ENCODE measurements at regions not wholly inside any gene's neighbourhood (a gene's known extent, or its start where the extent isn't known, plus 50 kb on each side); places are given as distances from the start of the nearest gene placed in this dataset.
"Not testable (repeated sequence)": the region's sequence is repeated elsewhere in the genome, so short reads cannot be mapped to it uniquely, and the experiment has no call there.

DNA sequence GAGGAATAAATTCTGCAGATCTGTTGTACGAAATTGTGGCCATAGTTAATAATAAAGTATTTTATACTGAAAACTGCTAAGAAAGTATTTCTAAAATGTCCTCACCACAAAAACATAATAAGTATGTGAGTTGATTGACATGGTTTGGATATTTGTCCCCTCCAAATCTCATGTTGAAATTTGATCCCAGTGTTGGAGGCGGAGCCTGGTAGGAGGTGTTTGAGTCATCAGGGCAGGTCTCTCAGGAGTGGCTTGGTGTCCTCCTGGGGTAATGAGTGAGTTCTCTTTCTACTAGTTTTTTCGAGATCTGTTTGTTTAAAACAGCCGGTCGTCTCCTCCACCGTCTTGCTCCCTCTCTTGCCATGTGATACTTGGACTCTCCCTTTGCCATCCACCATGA is 424.1 kb upstream of the KCNMB2 start:
- Mint-ChIP-seq H3K4me3 (no peak overlapping the region), H3K27me3 (ENCODE audit: low read depth) (no peaks in the 10 kb centered on the region), H3K36me3 (no peaks in the 10 kb centered on the region), H3K27ac (peak overlapping the region; percentile 67; the same call in 1 of the 2 replicates), H3K9me3 (peaks cover 4% of the 10 kb centered on the region; the same call in 1 of the 2 replicates), H3K4me1 (peaks cover 6% of the 10 kb centered on the region; the same call in 1 of the 2 replicates)
- ChIA-PET POLR2A (interaction anchor here (0.6 kb wide), 1 partner anchor 17 kb away, joined by 4 read pairs; no protein-coding TSS in a partner anchor), CTCF (no interaction called here)
- TF ChIP-seq NR1H2 (CRISPR knock-in tag; IDR thresholded peaks at IDR 0.05) (no peak), ZNF219 (CRISPR knock-in tag; IDR thresholded peaks at IDR 0.05; ENCODE audit: borderline replicate concordance) (no peak), GRHL2 (CRISPR knock-in tag; IDR thresholded peaks at IDR 0.05; ENCODE audit: insufficient replicate concordance, severe bottlenecking) (no peak), JUN (CRISPR knock-in tag; IDR thresholded peaks at IDR 0.05) (no peak), TCF7 (CRISPR knock-in tag; IDR thresholded peaks at IDR 0.05; ENCODE audit: low read depth) (no peak), SP1 (CRISPR knock-in tag; conservative IDR thresholded peaks at IDR 0.05) (no peak), ZNF396 (CRISPR knock-in tag; IDR thresholded peaks at IDR 0.05; ENCODE audit: borderline replicate concordance) (no peak), NFATC4 (CRISPR knock-in tag; IDR thresholded peaks at IDR 0.05) (no peak), ZNF263 (CRISPR knock-in tag; IDR thresholded peaks at IDR 0.05; ENCODE audit: low read depth) (no peak)
- TF ChIP-seq, protein P1, sequence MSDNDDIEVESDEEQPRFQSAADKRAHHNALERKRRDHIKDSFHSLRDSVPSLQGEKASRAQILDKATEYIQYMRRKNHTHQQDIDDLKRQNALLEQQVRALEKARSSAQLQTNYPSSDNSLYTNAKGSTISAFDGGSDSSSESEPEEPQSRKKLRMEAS (CRISPR knock-in tag; IDR thresholded peaks at IDR 0.05), result no peak
- TF ChIP-seq, protein P2, sequence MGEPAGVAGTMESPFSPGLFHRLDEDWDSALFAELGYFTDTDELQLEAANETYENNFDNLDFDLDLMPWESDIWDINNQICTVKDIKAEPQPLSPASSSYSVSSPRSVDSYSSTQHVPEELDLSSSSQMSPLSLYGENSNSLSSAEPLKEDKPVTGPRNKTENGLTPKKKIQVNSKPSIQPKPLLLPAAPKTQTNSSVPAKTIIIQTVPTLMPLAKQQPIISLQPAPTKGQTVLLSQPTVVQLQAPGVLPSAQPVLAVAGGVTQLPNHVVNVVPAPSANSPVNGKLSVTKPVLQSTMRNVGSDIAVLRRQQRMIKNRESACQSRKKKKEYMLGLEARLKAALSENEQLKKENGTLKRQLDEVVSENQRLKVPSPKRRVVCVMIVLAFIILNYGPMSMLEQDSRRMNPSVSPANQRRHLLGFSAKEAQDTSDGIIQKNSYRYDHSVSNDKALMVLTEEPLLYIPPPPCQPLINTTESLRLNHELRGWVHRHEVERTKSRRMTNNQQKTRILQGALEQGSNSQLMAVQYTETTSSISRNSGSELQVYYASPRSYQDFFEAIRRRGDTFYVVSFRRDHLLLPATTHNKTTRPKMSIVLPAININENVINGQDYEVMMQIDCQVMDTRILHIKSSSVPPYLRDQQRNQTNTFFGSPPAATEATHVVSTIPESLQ (CRISPR knock-in tag; IDR thresholded peaks at IDR 0.05), result no peak
- TF ChIP-seq, protein P3, sequence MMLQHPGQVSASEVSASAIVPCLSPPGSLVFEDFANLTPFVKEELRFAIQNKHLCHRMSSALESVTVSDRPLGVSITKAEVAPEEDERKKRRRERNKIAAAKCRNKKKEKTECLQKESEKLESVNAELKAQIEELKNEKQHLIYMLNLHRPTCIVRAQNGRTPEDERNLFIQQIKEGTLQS (CRISPR knock-in tag; conservative IDR thresholded peaks at IDR 0.05), result no peak
- DNase-seq (ENCODE audit: low spot score) (peak; percentile 16), ATAC-seq (peak; percentile 76)

DNA sequence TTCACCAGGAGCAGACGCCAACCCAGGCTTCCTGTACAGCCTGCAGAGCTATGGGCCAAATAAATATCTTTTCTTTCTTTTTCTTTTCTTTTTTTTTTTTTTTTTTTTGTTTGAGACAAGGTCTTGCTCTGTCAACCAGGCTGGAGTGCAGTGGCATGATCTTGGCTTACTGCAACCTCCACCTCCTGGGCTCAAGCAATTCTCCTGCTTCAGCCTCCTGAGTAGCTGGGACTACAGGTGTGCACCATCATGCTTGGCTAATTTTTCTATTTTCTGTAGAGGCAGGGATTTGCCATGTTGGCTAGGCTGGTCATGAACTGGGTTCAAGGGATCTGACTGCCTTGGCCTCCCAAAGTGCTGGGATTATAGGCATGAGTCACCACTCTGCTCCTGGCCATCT is 423.7 kb upstream of the KCNMB2 start:
- H3K4me1 Mint-ChIP-seq, CTCF ChIA-PET: not testable (repeated sequence)

DNA sequence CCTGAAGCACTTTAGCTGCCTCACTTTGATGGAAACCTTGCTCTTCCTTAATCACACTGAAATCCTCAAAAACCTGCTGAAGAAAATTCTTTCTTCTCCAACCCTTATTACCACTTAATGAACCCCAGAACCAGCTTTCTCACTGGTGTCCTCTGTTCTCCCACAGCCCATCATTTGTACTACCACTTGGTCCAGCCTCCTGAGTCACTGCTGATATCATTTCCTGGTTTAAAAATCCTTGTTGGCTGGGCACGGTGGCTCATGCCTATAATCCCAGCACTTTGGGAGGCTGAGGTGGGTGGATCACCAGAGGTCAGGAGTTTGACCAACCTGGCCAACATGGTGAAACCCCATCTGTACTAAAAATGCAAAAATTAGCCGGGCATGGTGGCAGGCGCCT is 418.6 kb upstream of the KCNMB2 start:
- no peak for DNase-seq (ENCODE audit: low spot score)
- H3K4me1 Mint-ChIP-seq, result peaks cover 3% of the 10 kb centered on the region; the same call in 1 of the 2 replicates
- H3K4me3 Mint-ChIP-seq, result no peak overlapping the region
- POLR2A ChIA-PET, result no interaction called here
- no peak for ATAC-seq
- H3K27ac Mint-ChIP-seq, result no peak overlapping the region
- no peaks in the 10 kb centered on the region; the same call in 1 of the 2 replicates for H3K27me3 Mint-ChIP-seq (ENCODE audit: low read depth)
- CTCF ChIA-PET, result no interaction called here
- H3K36me3 Mint-ChIP-seq, result peaks cover 10% of the 10 kb centered on the region
- peaks cover 24% of the 10 kb centered on the region for H3K9me3 Mint-ChIP-seq
- no peak for TF ChIP-seq KAT7 (CRISPR knock-in tag; IDR thresholded peaks at IDR 0.05; ENCODE audit: borderline replicate concordance)
- TF ChIP-seq PRRX2 (CRISPR knock-in tag; IDR thresholded peaks at IDR 0.05), result no peak
- TF ChIP-seq, protein P4, sequence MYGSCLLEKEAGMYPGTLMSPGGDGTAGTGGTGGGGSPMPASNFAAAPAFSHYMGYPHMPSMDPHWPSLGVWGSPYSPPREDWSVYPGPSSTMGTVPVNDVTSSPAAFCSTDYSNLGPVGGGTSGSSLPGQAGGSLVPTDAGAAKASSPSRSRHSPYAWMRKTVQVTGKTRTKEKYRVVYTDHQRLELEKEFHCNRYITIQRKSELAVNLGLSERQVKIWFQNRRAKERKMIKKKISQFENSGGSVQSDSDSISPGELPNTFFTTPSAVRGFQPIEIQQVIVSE (CRISPR knock-in tag; IDR thresholded peaks at IDR 0.05; ENCODE audit: borderline replicate concordance), result no peak
- TF ChIP-seq FOXJ3 (CRISPR knock-in tag; IDR thresholded peaks at IDR 0.05; ENCODE audit: borderline replicate concordance), result no peak
- no peak for TF ChIP-seq CBFB (CRISPR knock-in tag; IDR thresholded peaks at IDR 0.05; ENCODE audit: low read depth)
- no peak for TF ChIP-seq JUN (CRISPR knock-in tag; IDR thresholded peaks at IDR 0.05)
- no peak for TF ChIP-seq ZNF121 (CRISPR knock-in tag; IDR thresholded peaks at IDR 0.05)

More for the DNA sequence above, 423.7 kb upstream of the KCNMB2 start:
- ATAC-seq; DNase-seq (ENCODE audit: low spot score); H3K27me3 Mint-ChIP-seq (ENCODE audit: low read depth); H3K36me3 Mint-ChIP-seq; H3K9me3 Mint-ChIP-seq; H3K4me3 Mint-ChIP-seq: not testable (repeated sequence)
- TF ChIP-seq ZNF121 (CRISPR knock-in tag; IDR thresholded peaks at IDR 0.05), result 0 out of 2 replicates have a peak, but pooled peaks have one; percentile 30
- POLR2A ChIA-PET, result interaction anchor here (0.6 kb wide), 1 partner anchor 17 kb away, joined by 4 read pairs; no protein-coding TSS in a partner anchor
- H3K27ac Mint-ChIP-seq, result peak overlapping the region; percentile 67; the same call in 1 of the 2 replicates

GRCh38 chr3:178119608-178120295 is 416.5 kb upstream of the KCNMB2 start:
- CTCF ChIA-PET; H3K4me1 Mint-ChIP-seq; POLR2A ChIA-PET; H3K27me3 Mint-ChIP-seq (ENCODE audit: low read depth); DNase-seq (ENCODE audit: low spot score); ATAC-seq; H3K27ac Mint-ChIP-seq; H3K4me3 Mint-ChIP-seq: not testable (repeated sequence)
- H3K9me3 Mint-ChIP-seq, result peaks cover 24% of the 10 kb centered on the region
- H3K36me3 Mint-ChIP-seq, result peaks cover 10% of the 10 kb centered on the region
